Loucy (cell line): ENCODE measurements at regions not wholly inside any gene's neighbourhood (a gene's known extent, or its start where the extent isn't known, plus 50 kb on each side); places are given as distances from the start of the nearest gene placed in this dataset.

Experiments used
- EZH2phosphoT487 ChIP-seq: fragments of 200-600 bp; IDR thresholded peaks from 2 replicates; pipeline ENCODE4 v1.6.1; 2018; ENCODE audit warnings: antibody characterized with exemption, mild to moderate bottlenecking, moderate library complexity, borderline replicate concordance
- TF ChIP-seq, protein P1 (sequence below): fragments of 200-600 bp; sonication (generic); conservative IDR thresholded peaks from 2 replicates; pipeline ENCODE4 v1.5.1; 2014; ENCODE audit warnings: mild to moderate bottlenecking, antibody characterized with exemption, low read length

GRCh38 chr11:131042041-131042390, 125.7 kb upstream of the SNX19 start:
- TF ChIP-seq, protein P1, sequence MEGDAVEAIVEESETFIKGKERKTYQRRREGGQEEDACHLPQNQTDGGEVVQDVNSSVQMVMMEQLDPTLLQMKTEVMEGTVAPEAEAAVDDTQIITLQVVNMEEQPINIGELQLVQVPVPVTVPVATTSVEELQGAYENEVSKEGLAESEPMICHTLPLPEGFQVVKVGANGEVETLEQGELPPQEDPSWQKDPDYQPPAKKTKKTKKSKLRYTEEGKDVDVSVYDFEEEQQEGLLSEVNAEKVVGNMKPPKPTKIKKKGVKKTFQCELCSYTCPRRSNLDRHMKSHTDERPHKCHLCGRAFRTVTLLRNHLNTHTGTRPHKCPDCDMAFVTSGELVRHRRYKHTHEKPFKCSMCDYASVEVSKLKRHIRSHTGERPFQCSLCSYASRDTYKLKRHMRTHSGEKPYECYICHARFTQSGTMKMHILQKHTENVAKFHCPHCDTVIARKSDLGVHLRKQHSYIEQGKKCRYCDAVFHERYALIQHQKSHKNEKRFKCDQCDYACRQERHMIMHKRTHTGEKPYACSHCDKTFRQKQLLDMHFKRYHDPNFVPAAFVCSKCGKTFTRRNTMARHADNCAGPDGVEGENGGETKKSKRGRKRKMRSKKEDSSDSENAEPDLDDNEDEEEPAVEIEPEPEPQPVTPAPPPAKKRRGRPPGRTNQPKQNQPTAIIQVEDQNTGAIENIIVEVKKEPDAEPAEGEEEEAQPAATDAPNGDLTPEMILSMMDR = no peak
- no peak for TF ChIP-seq EZH2phosphoT487
